PC-9 (cell line): ENCODE measurements at regions not wholly inside any gene's neighbourhood (a gene's known extent, or its start where the extent isn't known, plus 50 kb on each side); places are given as distances from the start of the nearest gene placed in this dataset.

ENCODE experiments used
- BruUV-seq: library from RNA; stranded (reverse); fragments of 400-500 nt; replicated peaks from 2 replicates; lab custom pipeline; 2021; lab: Mats Ljungman, UMichigan
- CTCF ChIA-PET: fragments of 300-600 bp; sonication (Branson Sonifier 250); formaldehyde crosslinking; loops from one replicate; lab custom pipeline; 2022; ENCODE audit warnings: antibody characterized with exemption; lab: Charles Lee
- POLR2A ChIA-PET: fragments of 300-600 bp; sonication (Branson Sonifier 250); formaldehyde crosslinking; loops from one replicate; lab custom pipeline; 2022; ENCODE audit warnings: antibody characterized with exemption; ENCODE audit not compliant: unreplicated experiment; lab: Charles Lee
- DNase-seq, 2 experiments: peaks; one replicate each; pipeline versions ENCODE4 v3.0.0 to v3.0.0-alpha.2; 2015 to 2022; ENCODE audit warnings: mixed read lengths in 1 of 2
- H2AFZ ChIP-seq: fragments of 200-600 bp; sonication (generic); 2 replicates; pipeline ENCODE4 v1.8.1; 2017; ENCODE audit warnings: antibody characterized with exemption
- H3F3A ChIP-seq: fragments of 200-600 bp; sonication (generic); 2 replicates; pipeline ENCODE4 v1.8.1; 2017; ENCODE audit warnings: antibody characterized with exemption, mild to moderate bottlenecking, low read depth; ENCODE audit not compliant: insufficient read depth
- H3K27ac ChIP-seq: fragments of 200-600 bp; sonication (generic); 2 replicates; pipeline ENCODE4 v1.6.1; 2016; ENCODE audit warnings: mixed run types
- H3K27me3 ChIP-seq: fragments of 200-600 bp; sonication (generic); 2 replicates; pipeline ENCODE4 v1.6.1; 2016; ENCODE audit warnings: low read depth, mixed run types; ENCODE audit not compliant: insufficient read depth
- H3K36me3 ChIP-seq: fragments of 200-600 bp; sonication (generic); 2 replicates; pipeline ENCODE4 v1.6.1; 2016; ENCODE audit warnings: low read depth, mixed run types
- H3K4me1 ChIP-seq: fragments of 200-600 bp; sonication (generic); replicated peaks from 2 replicates; pipeline ENCODE4 v1.6.1; 2016; ENCODE audit warnings: mixed run types; ENCODE audit not compliant: insufficient read depth
- H3K4me2 ChIP-seq: fragments of 200-600 bp; sonication (generic); 2 replicates; pipeline ENCODE4 v1.6.1; 2017; ENCODE audit warnings: mixed run types
- H3K4me3 ChIP-seq: fragments of 200-600 bp; sonication (generic); 2 replicates; pipeline ENCODE4 v1.6.1; 2016; ENCODE audit warnings: mixed run types
- H3K79me2 ChIP-seq: fragments of 200-600 bp; sonication (generic); 2 replicates; pipeline ENCODE4 v1.6.1; 2017; ENCODE audit warnings: low read depth, mixed run types
- H3K9me2 ChIP-seq: fragments of 200-600 bp; sonication (generic); 2 replicates; pipeline ENCODE4 v1.8.1; 2017; ENCODE audit warnings: mild to moderate bottlenecking; ENCODE audit not compliant: insufficient read depth
- H3K9me3 ChIP-seq: fragments of 200-600 bp; sonication (generic); 2 replicates; pipeline ENCODE4 v1.8.1; 2016; ENCODE audit warnings: low read depth; ENCODE audit not compliant: insufficient read depth
- H4K20me1 ChIP-seq: fragments of 200-600 bp; sonication (generic); 2 replicates; pipeline ENCODE4 v1.8.1; 2017; ENCODE audit not compliant: insufficient read depth
- CTCF ChIP-seq: fragments of 200-600 bp; sonication (generic); conservative IDR thresholded peaks from 2 replicates; pipeline ENCODE4 v1.6.1; 2017; ENCODE audit warnings: mixed run types, antibody characterized with exemption, mild to moderate bottlenecking, moderate library complexity
- EZH2 ChIP-seq: fragments of 200-600 bp; sonication (generic); IDR thresholded peaks from 2 replicates; pipeline ENCODE4 v1.8.0; 2017; ENCODE audit warnings: antibody characterized with exemption, low read depth
- intact Hi-C: fragments of 100-400 bp; cut with micrococcal nuclease; formaldehyde crosslinking; loops from one replicate; pipeline ENCODE4 v1.10.0; 2022; ENCODE audit not compliant: unreplicated experiment

- no TSS peak for BruUV-seq
- no peak for DNase-seq
- CTCF ChIA-PET = no interaction called here
- Histone ChIP-seq H3K4me1 (peaks cover 4% of the 10 kb centered on the region; the same call in 1 of the 2 replicates), H3K4me2 (no peak overlapping the region), H3K36me3 (no peaks in the 10 kb centered on the region), H4K20me1 (no peaks in the 10 kb centered on the region), H3K27ac (no peak overlapping the region), H3K27me3 (no peaks in the 10 kb centered on the region), H3K79me2 (no peaks in the 10 kb centered on the region), H3K9me3 (no peaks in the 10 kb centered on the region), H3K4me3 (no peak overlapping the region), H2AFZ (no peak overlapping the region), H3K9me2 (no peaks in the 10 kb centered on the region), H3F3A (no peaks in the 10 kb centered on the region)
- TF ChIP-seq CTCF = no peak
- no peak for TF ChIP-seq EZH2
- intact Hi-C loops = no loop called here
- POLR2A ChIA-PET = no interaction called here
Observed at GRCh38 chr17:69725146-69725545, 310.6 kb downstream of the MAP2K6 start.

GRCh38 chr17:69728816-69729215 is 314.3 kb downstream of the MAP2K6 start:
- H3K4me2 ChIP-seq = no peak overlapping the region
- no TSS peak for BruUV-seq
- no peak overlapping the region for H2AFZ ChIP-seq
- no peak overlapping the region for H3K27ac ChIP-seq
- TF ChIP-seq EZH2 (no peak), CTCF (no peak)
- no peaks in the 10 kb centered on the region for H3K9me2 ChIP-seq
- ChIA-PET POLR2A (no interaction called here), CTCF (no interaction called here)
- H3K9me3 ChIP-seq = no peaks in the 10 kb centered on the region
- intact Hi-C loops = no loop called here
- no peaks in the 10 kb centered on the region for H3K79me2 ChIP-seq
- H3F3A ChIP-seq = no peaks in the 10 kb centered on the region
- no peaks in the 10 kb centered on the region for H3K36me3 ChIP-seq
- H3K4me1 ChIP-seq = peaks cover 10% of the 10 kb centered on the region; the same call in 1 of the 2 replicates
- DNase-seq = no peak
- H4K20me1 ChIP-seq = no peaks in the 10 kb centered on the region
- H3K4me3 ChIP-seq = no peak overlapping the region
- no peaks in the 10 kb centered on the region for H3K27me3 ChIP-seq

GRCh38 chr17:69729944-69730343 is 315.4 kb downstream of the MAP2K6 start:
- Histone ChIP-seq H3K79me2 (no peaks in the 10 kb centered on the region), H3K4me2 (no peak overlapping the region), H4K20me1 (no peaks in the 10 kb centered on the region), H3F3A (no peaks in the 10 kb centered on the region), H3K36me3 (no peaks in the 10 kb centered on the region), H3K4me1 (peaks cover 13% of the 10 kb centered on the region; the same call in 1 of the 2 replicates), H3K27me3 (no peaks in the 10 kb centered on the region), H2AFZ (no peak overlapping the region), H3K4me3 (no peak overlapping the region), H3K9me3 (no peaks in the 10 kb centered on the region), H3K9me2 (no peaks in the 10 kb centered on the region), H3K27ac (no peak overlapping the region)
- ChIA-PET POLR2A (no interaction called here), CTCF (no interaction called here)
- intact Hi-C loops = no loop called here
- no TSS peak for BruUV-seq
- no peak for TF ChIP-seq EZH2
- peak in 1 of 2 experiments; percentile 72 for DNase-seq
